ENCODE measurements at regions not wholly inside any gene's neighbourhood (a gene's known extent, or its start where the extent isn't known, plus 50 kb on each side); places are given as distances from the start of the nearest gene placed in this dataset.

GRCh38 chr6:92759178-92759577 lies 660.2 kb downstream of the EPHA7 start:
- no peak for DNase-seq (ENCODE audit: low spot score)
- TF ChIP-seq CTCF (IDR thresholded peaks at IDR 0.05; ENCODE audit: borderline replicate concordance, control extremely low read depth, extremely low read depth, insufficient read depth, missing control alignments): no peak
- in situ Hi-C loops (cut with MboI; ENCODE audit: low sequenced_read_pairs, unreplicated experiment): no loop called here

- no peak for TF ChIP-seq CTCF (IDR thresholded peaks at IDR 0.05; ENCODE audit: borderline replicate concordance, control extremely low read depth, extremely low read depth, insufficient read depth, missing control alignments)
- no peak for DNase-seq (ENCODE audit: low spot score)
- in situ Hi-C loops (cut with MboI; ENCODE audit: low sequenced_read_pairs, unreplicated experiment): no loop called here
Observed at GRCh38 chr6:92757925-92758324, 661.4 kb downstream of the EPHA7 start.

- no peak for TF ChIP-seq CTCF (IDR thresholded peaks at IDR 0.05; ENCODE audit: borderline replicate concordance, control extremely low read depth, extremely low read depth, insufficient read depth, missing control alignments)
- no peak for DNase-seq (ENCODE audit: low spot score)
Observed at GRCh38 chr6:92756912-92757311, 662.4 kb downstream of the EPHA7 start.

GRCh38 chr6:92753956-92754355 lies 665.4 kb downstream of the EPHA7 start:
- no peak for DNase-seq (ENCODE audit: low spot score)
- in situ Hi-C loops (cut with MboI; ENCODE audit: low sequenced_read_pairs, unreplicated experiment): no loop called here
- no peak for TF ChIP-seq CTCF (IDR thresholded peaks at IDR 0.05; ENCODE audit: borderline replicate concordance, control extremely low read depth, extremely low read depth, insufficient read depth, missing control alignments)

More at GRCh38 chr6:92756912-92757311, 662.4 kb downstream of the EPHA7 start:
- in situ Hi-C loops (cut with MboI; ENCODE audit: low sequenced_read_pairs, unreplicated experiment): no loop called here

GRCh38 chr6:92752114-92752513 lies 667.2 kb downstream of the EPHA7 start:
- DNase-seq (ENCODE audit: low spot score): no peak
- in situ Hi-C loops (cut with MboI; ENCODE audit: low sequenced_read_pairs, unreplicated experiment): no loop called here
- no peak for TF ChIP-seq CTCF (IDR thresholded peaks at IDR 0.05; ENCODE audit: borderline replicate concordance, control extremely low read depth, extremely low read depth, insufficient read depth, missing control alignments)

GRCh38 chr6:92748131-92748530 lies 671.2 kb downstream of the EPHA7 start:
- in situ Hi-C loops (cut with MboI; ENCODE audit: low sequenced_read_pairs, unreplicated experiment): no loop called here
- TF ChIP-seq CTCF (IDR thresholded peaks at IDR 0.05; ENCODE audit: borderline replicate concordance, control extremely low read depth, extremely low read depth, insufficient read depth, missing control alignments): no peak
- DNase-seq (ENCODE audit: low spot score): no peak

- no peak for TF ChIP-seq CTCF (IDR thresholded peaks at IDR 0.05; ENCODE audit: borderline replicate concordance, control extremely low read depth, extremely low read depth, insufficient read depth, missing control alignments)
- no peak for DNase-seq (ENCODE audit: low spot score)
- in situ Hi-C loops (cut with MboI; ENCODE audit: low sequenced_read_pairs, unreplicated experiment): no loop called here
Observed at GRCh38 chr6:92737983-92738382, 681.4 kb downstream of the EPHA7 start.

Data from GM13976 (cell line).